ENCODE measurements at regions not wholly inside any gene's neighbourhood (a gene's known extent, or its start where the extent isn't known, plus 50 kb on each side); places are given as distances from the start of the nearest gene placed in this dataset.
"Not testable (repeated sequence)": the region's sequence is repeated elsewhere in the genome, so short reads cannot be mapped to it uniquely, and the experiment has no call there.

- not testable (repeated sequence) for H3K4me3 Mint-ChIP-seq, H3K27me3 Mint-ChIP-seq, H3K4me1 Mint-ChIP-seq
Observed at GRCh38 chr1:187615853-187616735, 787.3 kb downstream of the PLA2G4A start.

GRCh38 chr1:187616830-187617229 is 788.1 kb downstream of the PLA2G4A start:
- not testable (repeated sequence) for H3K36me3 Mint-ChIP-seq, H3K27me3 Mint-ChIP-seq, H3K4me3 Mint-ChIP-seq, H3K27ac Mint-ChIP-seq, H3K4me1 Mint-ChIP-seq, DNase-seq
- H3K9me3 Mint-ChIP-seq = peaks cover 15% of the 10 kb centered on the region

More at GRCh38 chr1:187615853-187616735, 787.3 kb downstream of the PLA2G4A start:
- not testable (repeated sequence) for H3K36me3 Mint-ChIP-seq, DNase-seq, H3K27ac Mint-ChIP-seq
- peaks cover 15% of the 10 kb centered on the region for H3K9me3 Mint-ChIP-seq

GRCh38 chr1:187617776-187618175 is 789.0 kb downstream of the PLA2G4A start:
- Mint-ChIP-seq H3K4me1 (no peaks in the 10 kb centered on the region), H3K36me3 (no peaks in the 10 kb centered on the region), H3K27ac (no peak overlapping the region), H3K4me3 (no peak overlapping the region), H3K9me3 (peaks cover 13% of the 10 kb centered on the region), H3K27me3 (no peaks in the 10 kb centered on the region)
- no peak for DNase-seq

- no peak overlapping the region for H3K27ac Mint-ChIP-seq
- no peak for DNase-seq
- H3K27me3 Mint-ChIP-seq = no peaks in the 10 kb centered on the region
Observed at GRCh38 chr1:187619175-187619574, 790.4 kb downstream of the PLA2G4A start.

GRCh38 chr1:187621951-187622350 is 793.2 kb downstream of the PLA2G4A start:
- DNase-seq = no peak
- Mint-ChIP-seq H3K4me3 (no peak overlapping the region), H3K36me3 (no peaks in the 10 kb centered on the region), H3K9me3 (peaks cover 12% of the 10 kb centered on the region), H3K27me3 (no peaks in the 10 kb centered on the region), H3K4me1 (no peaks in the 10 kb centered on the region), H3K27ac (no peak overlapping the region)

More at GRCh38 chr1:187619175-187619574, 790.4 kb downstream of the PLA2G4A start:
- Mint-ChIP-seq H3K4me3 (no peak overlapping the region), H3K36me3 (no peaks in the 10 kb centered on the region), H3K4me1 (no peaks in the 10 kb centered on the region), H3K9me3 (peaks cover 14% of the 10 kb centered on the region)

- H3K9me3 Mint-ChIP-seq = peaks cover 12% of the 10 kb centered on the region
- H3K4me3 Mint-ChIP-seq = no peak overlapping the region
- H3K36me3 Mint-ChIP-seq = no peaks in the 10 kb centered on the region
- DNase-seq = no peak
- H3K27ac Mint-ChIP-seq = no peak overlapping the region
- H3K27me3 Mint-ChIP-seq = no peaks in the 10 kb centered on the region
- H3K4me1 Mint-ChIP-seq = no peaks in the 10 kb centered on the region
Observed at GRCh38 chr1:187622545-187622944, 793.8 kb downstream of the PLA2G4A start.

- H3K4me3 Mint-ChIP-seq = no peak overlapping the region
- no peaks in the 10 kb centered on the region for H3K27me3 Mint-ChIP-seq
- no peaks in the 10 kb centered on the region for H3K36me3 Mint-ChIP-seq
- DNase-seq = no peak
- H3K9me3 Mint-ChIP-seq = peaks cover 7% of the 10 kb centered on the region
- peak overlapping the region; percentile 26 for H3K27ac Mint-ChIP-seq
- H3K4me1 Mint-ChIP-seq = no peaks in the 10 kb centered on the region
Observed at GRCh38 chr1:187624812-187625545, 796.2 kb downstream of the PLA2G4A start.

- Mint-ChIP-seq H3K9me3 (peaks cover 13% of the 10 kb centered on the region), H3K4me3 (no peak overlapping the region), H3K27me3 (no peaks in the 10 kb centered on the region), H3K4me1 (no peaks in the 10 kb centered on the region), H3K27ac (no peak overlapping the region), H3K36me3 (no peaks in the 10 kb centered on the region)
- no peak for DNase-seq
Observed at GRCh38 chr1:187626056-187626455, 797.3 kb downstream of the PLA2G4A start.

GRCh38 chr1:187627516-187627915 is 798.8 kb downstream of the PLA2G4A start:
- peaks cover 16% of the 10 kb centered on the region for H3K9me3 Mint-ChIP-seq

GRCh38 chr1:187629075-187629474 is 800.3 kb downstream of the PLA2G4A start:
- Mint-ChIP-seq H3K4me3 (no peak overlapping the region), H3K36me3 (no peaks in the 10 kb centered on the region), H3K4me1 (no peaks in the 10 kb centered on the region), H3K9me3 (peaks cover 15% of the 10 kb centered on the region), H3K27ac (no peak overlapping the region), H3K27me3 (no peaks in the 10 kb centered on the region)
- no peak for DNase-seq

More at GRCh38 chr1:187627516-187627915, 798.8 kb downstream of the PLA2G4A start:
- Mint-ChIP-seq H3K36me3 (no peaks in the 10 kb centered on the region), H3K4me3 (no peak overlapping the region), H3K27ac (no peak overlapping the region), H3K4me1 (no peaks in the 10 kb centered on the region), H3K27me3 (no peaks in the 10 kb centered on the region)
- DNase-seq = no peak

GRCh38 chr1:187630653-187631380 is 802.1 kb downstream of the PLA2G4A start:
- DNase-seq = no peak
- H3K27ac Mint-ChIP-seq = no peak overlapping the region
- peaks cover 12% of the 10 kb centered on the region for H3K9me3 Mint-ChIP-seq
- no peaks in the 10 kb centered on the region for H3K36me3 Mint-ChIP-seq
- no peaks in the 10 kb centered on the region for H3K4me1 Mint-ChIP-seq
- no peaks in the 10 kb centered on the region for H3K27me3 Mint-ChIP-seq
- H3K4me3 Mint-ChIP-seq = no peak overlapping the region

GRCh38 chr1:187631381-187631675 is 802.6 kb downstream of the PLA2G4A start:
- peaks cover 11% of the 10 kb centered on the region for H3K9me3 Mint-ChIP-seq
- no peak overlapping the region for H3K4me3 Mint-ChIP-seq
- H3K36me3 Mint-ChIP-seq = no peaks in the 10 kb centered on the region
- H3K27ac Mint-ChIP-seq = no peak overlapping the region
- no peak for DNase-seq
- no peaks in the 10 kb centered on the region for H3K27me3 Mint-ChIP-seq
- H3K4me1 Mint-ChIP-seq = no peaks in the 10 kb centered on the region

GRCh38 chr1:187631984-187632383 is 803.2 kb downstream of the PLA2G4A start:
- Mint-ChIP-seq H3K9me3 (peaks cover 11% of the 10 kb centered on the region), H3K36me3 (no peaks in the 10 kb centered on the region), H3K4me3 (no peak overlapping the region), H3K27ac (no peak overlapping the region), H3K4me1 (no peaks in the 10 kb centered on the region), H3K27me3 (no peaks in the 10 kb centered on the region)
- no peak for DNase-seq

GRCh38 chr1:187634940-187635339 is 806.2 kb downstream of the PLA2G4A start:
- H3K4me1 Mint-ChIP-seq = no peaks in the 10 kb centered on the region
- peaks cover 14% of the 10 kb centered on the region for H3K9me3 Mint-ChIP-seq
- no peak for DNase-seq
- no peak overlapping the region for H3K27ac Mint-ChIP-seq
- no peak overlapping the region for H3K4me3 Mint-ChIP-seq
- no peaks in the 10 kb centered on the region for H3K27me3 Mint-ChIP-seq
- H3K36me3 Mint-ChIP-seq = peaks cover 2% of the 10 kb centered on the region

GRCh38 chr1:187638733-187639434 is 810.1 kb downstream of the PLA2G4A start:
- Mint-ChIP-seq H3K27me3 (no peaks in the 10 kb centered on the region), H3K27ac (no peak overlapping the region), H3K36me3 (peaks cover 2% of the 10 kb centered on the region), H3K9me3 (peaks cover 5% of the 10 kb centered on the region), H3K4me1 (no peaks in the 10 kb centered on the region), H3K4me3 (no peak overlapping the region)
- DNase-seq = no peak

Data from activated naive CD8-positive, alpha-beta T cell treated with anti-CD3 and anti-CD28 coated beads for 36 hours (primary cell).